GM19438 (cell line): ENCODE measurements at regions not wholly inside any gene's neighbourhood (a gene's known extent, or its start where the extent isn't known, plus 50 kb on each side); places are given as distances from the start of the nearest gene placed in this dataset.
"Not testable (repeated sequence)": the region's sequence is repeated elsewhere in the genome, so short reads cannot be mapped to it uniquely, and the experiment has no call there.

ENCODE experiments used
- ATAC-seq: cut with Tn5 transposase; IDR thresholded peaks from one replicate; pipeline ENCODE4 v1.9.1; 2021; ENCODE audit warnings: low read depth; ENCODE audit not compliant: unreplicated experiment

DNA sequence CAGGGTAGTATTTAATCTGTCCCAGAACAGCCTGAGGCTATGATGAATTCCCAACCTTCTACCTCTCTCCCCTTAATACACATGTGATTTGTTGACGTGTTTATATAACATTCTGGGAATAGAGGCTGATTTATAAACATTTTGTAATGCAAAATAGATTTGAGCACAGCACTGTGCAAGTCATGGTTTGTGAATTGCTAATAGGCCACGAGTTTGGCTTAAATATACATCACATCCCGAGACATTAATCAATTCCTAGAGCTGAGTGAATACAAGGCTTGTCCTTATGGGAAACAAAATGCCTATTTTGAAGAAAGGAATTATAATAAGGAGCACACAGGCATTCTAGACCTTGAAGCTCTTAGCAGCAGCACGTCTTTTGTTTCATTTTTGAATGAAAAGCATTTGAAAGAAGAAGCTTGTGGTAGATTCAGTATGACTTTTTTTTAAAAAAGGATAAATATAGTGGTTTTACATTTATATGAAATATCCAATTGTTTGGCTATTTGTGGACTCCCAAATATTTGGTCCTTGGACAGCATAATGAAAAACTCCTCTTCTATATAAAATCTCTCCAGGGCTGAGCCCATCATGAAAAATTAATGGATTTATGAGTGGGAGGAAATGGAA lies 116.4 kb downstream of the SLC17A6 start:
- ATAC-seq = no peak

GRCh38 chr11:22449441-22449840 lies 111.3 kb downstream of the SLC17A6 start:
- ATAC-seq = no peak

DNA sequence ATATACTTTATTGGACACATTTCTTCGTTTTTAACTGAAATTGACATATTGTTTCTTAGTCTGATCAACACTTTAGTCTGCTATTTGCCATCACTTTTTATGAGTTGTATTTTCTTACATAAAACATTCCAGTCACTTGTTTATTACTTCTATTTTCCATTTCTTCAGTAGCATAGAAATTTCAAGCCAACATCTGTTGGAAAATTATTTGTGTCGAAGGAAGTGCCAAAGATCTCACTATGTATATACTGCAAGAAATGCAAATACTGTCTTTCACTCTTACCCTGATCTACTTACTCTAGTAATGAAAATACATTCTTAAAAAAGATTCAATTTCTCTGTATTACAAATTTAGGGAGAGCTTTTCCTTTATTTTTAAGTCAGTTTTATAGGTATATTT lies 105.9 kb downstream of the SLC17A6 start:
- ATAC-seq = no peak

DNA sequence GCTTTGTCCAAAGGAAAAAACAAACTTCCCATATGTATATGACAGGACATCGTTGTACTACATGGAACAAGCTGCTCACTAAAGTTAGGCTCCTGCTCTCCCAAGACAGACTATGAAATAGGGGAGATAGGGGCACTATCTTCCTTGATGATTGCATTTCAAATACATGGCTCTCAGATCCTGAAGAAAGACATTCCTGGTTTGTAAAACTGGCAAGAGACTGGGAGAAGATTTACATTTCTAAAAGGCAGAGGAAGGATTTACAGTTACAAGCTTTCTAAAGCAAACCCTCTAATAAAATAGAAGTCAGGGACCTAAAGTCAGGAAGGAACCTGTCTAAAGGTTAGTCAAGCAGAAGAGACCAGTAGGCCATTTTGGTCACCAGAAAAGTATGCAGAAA lies 103.7 kb downstream of the SLC17A6 start:
- no peak for ATAC-seq

DNA sequence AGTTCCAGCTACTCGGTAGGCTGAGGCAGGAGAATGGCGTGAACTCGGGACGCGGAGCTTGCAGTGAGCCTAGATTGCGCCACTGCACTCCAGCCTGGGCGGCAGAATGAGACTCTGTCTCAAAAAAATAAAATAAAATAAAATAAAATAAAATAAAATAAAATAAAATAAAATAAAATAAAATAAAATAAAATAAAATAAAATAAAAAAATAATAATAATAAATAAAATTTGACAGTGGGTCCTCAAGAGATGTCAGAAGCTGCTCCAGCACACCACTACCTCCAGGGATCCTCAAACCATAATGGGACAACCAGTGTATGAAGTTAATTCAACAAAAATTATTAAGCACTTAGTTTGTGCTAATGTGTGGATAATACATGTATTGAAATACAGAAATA lies 97.4 kb downstream of the SLC17A6 start:
- ATAC-seq = not testable (repeated sequence)

GRCh38 chr11:22433517-22433916 lies 95.3 kb downstream of the SLC17A6 start:
- no peak for ATAC-seq

- no peak for ATAC-seq
Observed at GRCh38 chr11:22433094-22433455, 94.9 kb downstream of the SLC17A6 start.

- no peak for ATAC-seq
Observed at GRCh38 chr11:22432291-22433093, 94.3 kb downstream of the SLC17A6 start.

DNA sequence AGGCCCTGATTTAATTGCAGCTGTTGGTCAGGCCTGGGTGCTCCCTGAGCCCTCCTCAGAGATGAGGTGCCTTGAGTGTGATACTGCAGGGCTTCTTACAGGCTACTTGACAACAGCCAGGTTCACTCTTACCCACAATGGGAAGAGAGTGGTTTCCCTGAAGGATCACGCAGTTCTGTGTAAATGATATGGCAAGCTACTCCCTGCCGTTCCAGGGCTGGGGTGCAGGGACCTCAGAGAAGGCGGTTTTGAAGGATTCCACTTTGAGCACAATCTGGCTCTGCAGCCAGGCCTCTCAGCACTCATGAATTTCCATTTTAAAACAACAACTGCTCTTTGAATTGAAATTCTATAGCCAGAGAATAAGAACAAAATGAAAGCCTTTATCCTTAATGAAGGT lies 92.9 kb downstream of the SLC17A6 start:
- no peak for ATAC-seq

GRCh38 chr11:22430639-22431038 lies 92.5 kb downstream of the SLC17A6 start:
- no peak for ATAC-seq

DNA sequence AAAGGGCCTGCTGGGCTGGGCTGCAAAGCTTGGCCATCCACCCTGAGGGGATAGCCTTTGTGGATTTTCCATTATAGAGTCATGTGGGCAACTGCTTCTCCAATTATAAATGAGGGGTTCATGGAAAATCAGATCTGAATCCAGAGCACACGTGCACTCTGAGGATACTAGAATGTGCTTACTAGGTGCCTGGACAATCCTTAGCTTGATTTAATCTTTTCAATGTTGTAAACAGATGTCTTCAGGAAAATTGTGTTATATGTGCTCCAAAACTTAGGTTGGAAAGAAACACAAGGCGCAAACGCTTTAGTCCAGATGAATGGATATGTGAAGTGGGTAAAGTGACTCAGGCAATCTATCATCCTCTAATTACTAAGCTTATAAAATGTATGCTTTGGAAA lies 92.0 kb downstream of the SLC17A6 start:
- ATAC-seq = no peak
